ENCODE measurements at regions not wholly inside any gene's neighbourhood (a gene's known extent, or its start where the extent isn't known, plus 50 kb on each side); places are given as distances from the start of the nearest gene placed in this dataset.
A peak's percentile ranks its signal among the peaks of the same experiment; 100 is the strongest.
"Not testable (repeated sequence)": the region's sequence is repeated elsewhere in the genome, so short reads cannot be mapped to it uniquely, and the experiment has no call there.

DNA sequence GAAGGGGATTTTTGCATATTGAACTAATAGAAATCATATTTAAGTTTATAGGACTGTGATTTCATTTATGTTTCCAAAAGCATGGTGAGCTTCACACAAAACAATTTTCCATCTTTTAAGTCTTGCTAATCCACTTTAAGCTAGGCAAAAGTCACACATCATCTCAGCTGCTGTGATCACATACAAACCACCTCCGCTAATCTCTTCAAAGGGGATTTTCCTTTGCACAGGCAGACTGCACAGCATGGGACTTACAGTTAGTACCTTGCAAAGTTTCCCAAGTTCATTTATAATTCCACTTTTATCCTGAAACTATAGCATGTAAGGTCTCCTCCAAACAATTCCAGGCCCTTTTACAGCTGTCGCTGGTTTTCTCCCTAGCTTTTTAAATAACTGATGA, 225.1 kb upstream of the CNTN3 start:
- no peaks in the 10 kb centered on the region for H3K27me3 ChIP-seq (ENCODE audit: control insufficient read depth, insufficient read depth, low read length, poor library complexity, severe bottlenecking)
- no peak overlapping the region for H3K27ac ChIP-seq (ENCODE audit: low read depth, low read length)
- H3K36me3 Mint-ChIP-seq (ENCODE audit: low read depth): no peaks in the 10 kb centered on the region
- H3K4me3 Mint-ChIP-seq: no peak overlapping the region
- no peak overlapping the region for H3K9ac ChIP-seq (ENCODE audit: extremely low read depth, low read length, poor library complexity, severe bottlenecking)
- WGBS, 2 experiments (ENCODE audit: insufficient coverage in 1 of 2, insufficient read length in 1 of 2): 78 to 91% methylated on average over 2 of the region's 2 CpGs
- H3K4me1 ChIP-seq (ENCODE audit: control insufficient read depth, insufficient read depth, low read length): peaks cover 4% of the 10 kb centered on the region
- H3K27ac Mint-ChIP-seq: no peak overlapping the region
- TF ChIP-seq, protein P1, sequence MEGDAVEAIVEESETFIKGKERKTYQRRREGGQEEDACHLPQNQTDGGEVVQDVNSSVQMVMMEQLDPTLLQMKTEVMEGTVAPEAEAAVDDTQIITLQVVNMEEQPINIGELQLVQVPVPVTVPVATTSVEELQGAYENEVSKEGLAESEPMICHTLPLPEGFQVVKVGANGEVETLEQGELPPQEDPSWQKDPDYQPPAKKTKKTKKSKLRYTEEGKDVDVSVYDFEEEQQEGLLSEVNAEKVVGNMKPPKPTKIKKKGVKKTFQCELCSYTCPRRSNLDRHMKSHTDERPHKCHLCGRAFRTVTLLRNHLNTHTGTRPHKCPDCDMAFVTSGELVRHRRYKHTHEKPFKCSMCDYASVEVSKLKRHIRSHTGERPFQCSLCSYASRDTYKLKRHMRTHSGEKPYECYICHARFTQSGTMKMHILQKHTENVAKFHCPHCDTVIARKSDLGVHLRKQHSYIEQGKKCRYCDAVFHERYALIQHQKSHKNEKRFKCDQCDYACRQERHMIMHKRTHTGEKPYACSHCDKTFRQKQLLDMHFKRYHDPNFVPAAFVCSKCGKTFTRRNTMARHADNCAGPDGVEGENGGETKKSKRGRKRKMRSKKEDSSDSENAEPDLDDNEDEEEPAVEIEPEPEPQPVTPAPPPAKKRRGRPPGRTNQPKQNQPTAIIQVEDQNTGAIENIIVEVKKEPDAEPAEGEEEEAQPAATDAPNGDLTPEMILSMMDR (conservative IDR thresholded peaks at IDR 0.05): no peak
- no peaks in the 10 kb centered on the region for H3K36me3 ChIP-seq (ENCODE audit: control insufficient read depth, insufficient read depth, low read length)
- no peak overlapping the region for H3K4me3 ChIP-seq (ENCODE audit: low read length)
- H3K9me3 Mint-ChIP-seq: no peaks in the 10 kb centered on the region
- DNase-seq: no peak
- peaks cover 13% of the 10 kb centered on the region for H3K4me1 Mint-ChIP-seq
- H3K27me3 Mint-ChIP-seq (ENCODE audit: insufficient read depth): no peaks in the 10 kb centered on the region
- no peaks in the 10 kb centered on the region for H3K9me3 ChIP-seq (ENCODE audit: control insufficient read depth, low read length)

DNA sequence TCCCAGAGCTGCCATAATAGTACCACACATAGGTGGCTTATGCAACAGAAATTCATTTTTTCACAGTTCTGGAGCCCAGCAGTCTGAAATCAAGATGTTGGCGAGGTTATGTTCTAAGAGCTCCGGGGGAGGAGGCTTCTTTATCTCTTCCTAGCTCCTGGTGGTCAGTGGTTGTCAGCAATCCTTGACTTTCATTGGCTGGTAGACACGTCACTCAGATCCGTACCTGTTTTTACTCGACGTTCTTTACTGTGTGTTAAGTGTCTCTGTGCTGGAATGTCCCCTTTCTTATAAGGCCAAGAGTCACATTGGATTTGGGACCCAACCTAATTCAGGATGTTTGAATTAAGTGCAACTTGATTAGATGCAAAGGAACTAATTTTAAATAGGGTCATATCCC, 218.5 kb upstream of the CNTN3 start:
- Mint-ChIP-seq H3K27me3 (ENCODE audit: insufficient read depth) (no peaks in the 10 kb centered on the region), H3K4me3 (no peak overlapping the region), H3K27ac (no peak overlapping the region), H3K36me3 (ENCODE audit: low read depth) (no peaks in the 10 kb centered on the region), H3K4me1 (peaks cover 4% of the 10 kb centered on the region), H3K9me3 (no peaks in the 10 kb centered on the region)
- H3K27ac ChIP-seq (ENCODE audit: low read depth, low read length): no peak overlapping the region
- no peak overlapping the region for H3K4me3 ChIP-seq (ENCODE audit: low read length)
- H3K9me3 ChIP-seq (ENCODE audit: control insufficient read depth, low read length): no peaks in the 10 kb centered on the region
- H3K4me1 ChIP-seq (ENCODE audit: control insufficient read depth, insufficient read depth, low read length): no peaks in the 10 kb centered on the region
- WGBS, 2 experiments (ENCODE audit: insufficient coverage in 1 of 2, insufficient read length in 1 of 2): 86 to 100% methylated on average over 2 to 6 of the region's 6 CpGs
- H3K9ac ChIP-seq (ENCODE audit: extremely low read depth, low read length, poor library complexity, severe bottlenecking): no peak overlapping the region
- DNase-seq: no peak
- H3K27me3 ChIP-seq (ENCODE audit: control insufficient read depth, insufficient read depth, low read length, poor library complexity, severe bottlenecking): no peaks in the 10 kb centered on the region
- TF ChIP-seq, protein P1 (conservative IDR thresholded peaks at IDR 0.05): no peak
- no peaks in the 10 kb centered on the region for H3K36me3 ChIP-seq (ENCODE audit: control insufficient read depth, insufficient read depth, low read length)

DNA sequence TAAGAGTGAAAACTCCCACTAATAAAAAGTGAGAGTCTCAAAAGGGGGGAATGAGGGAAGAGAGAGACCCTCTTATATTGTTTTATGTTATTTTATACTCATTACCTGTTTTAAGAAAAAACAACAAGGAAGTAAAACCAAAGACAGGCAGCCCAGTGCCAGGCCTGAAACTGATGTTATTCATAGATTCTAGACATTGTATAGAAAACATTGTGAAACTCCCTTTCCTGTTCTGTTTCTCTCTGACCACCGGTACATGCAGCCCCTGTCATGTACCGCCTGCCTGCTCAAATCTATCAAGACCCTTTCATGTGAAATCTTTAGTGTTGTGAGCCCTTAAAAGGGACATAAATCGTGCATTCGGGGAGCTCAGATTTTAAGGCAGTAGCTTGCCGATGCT, 216.4 kb upstream of the CNTN3 start:
- H3K36me3 Mint-ChIP-seq (ENCODE audit: low read depth); H3K27ac Mint-ChIP-seq: not testable (repeated sequence)
- WGBS, 2 experiments (ENCODE audit: insufficient coverage in 1 of 2, insufficient read length in 1 of 2): 89 to 95% methylated on average over 5 of the region's 5 CpGs

DNA sequence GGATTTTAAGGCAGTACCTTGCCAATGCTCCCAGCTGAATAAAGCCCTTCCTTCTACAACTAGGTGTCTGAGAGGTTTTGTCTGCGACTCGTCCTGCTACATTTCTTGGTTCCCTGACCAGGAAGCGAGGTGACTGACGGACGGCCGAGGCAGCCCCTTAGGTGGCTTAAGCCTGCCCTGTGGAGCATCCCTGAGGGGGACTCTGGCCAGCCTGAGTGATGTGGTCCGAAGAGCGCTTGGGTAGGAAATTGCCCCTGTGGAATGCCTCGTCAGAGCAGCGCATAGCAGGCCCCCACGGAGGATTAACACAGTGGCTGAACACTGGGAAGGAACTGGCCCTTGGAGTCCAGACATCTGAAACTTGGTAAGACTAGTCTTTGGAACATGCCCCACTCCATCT, 210.9 kb upstream of the CNTN3 start:
- DNase-seq; H3K27me3 Mint-ChIP-seq (ENCODE audit: insufficient read depth); H3K4me3 ChIP-seq (ENCODE audit: low read length); H3K4me1 ChIP-seq (ENCODE audit: control insufficient read depth, insufficient read depth, low read length); H3K36me3 ChIP-seq (ENCODE audit: control insufficient read depth, insufficient read depth, low read length); H3K4me3 Mint-ChIP-seq; H3K9ac ChIP-seq (ENCODE audit: extremely low read depth, low read length, poor library complexity, severe bottlenecking); H3K27ac ChIP-seq (ENCODE audit: low read depth, low read length); H3K36me3 Mint-ChIP-seq (ENCODE audit: low read depth); H3K27me3 ChIP-seq (ENCODE audit: control insufficient read depth, insufficient read depth, low read length, poor library complexity, severe bottlenecking): not testable (repeated sequence)
- WGBS, 2 experiments (ENCODE audit: insufficient coverage in 1 of 2, insufficient read length in 1 of 2): 93 to 97% methylated on average over 9 to 11 of the region's 11 CpGs
- Mint-ChIP-seq H3K9me3 (peaks cover 32% of the 10 kb centered on the region), H3K4me1 (peaks cover 36% of the 10 kb centered on the region), H3K27ac (peak overlapping the region; percentile 91)
- peaks cover 14% of the 10 kb centered on the region for H3K9me3 ChIP-seq (ENCODE audit: control insufficient read depth, low read length)

More for the DNA sequence above, 216.4 kb upstream of the CNTN3 start:
- H3K4me3 Mint-ChIP-seq; H3K9ac ChIP-seq (ENCODE audit: extremely low read depth, low read length, poor library complexity, severe bottlenecking); H3K27ac ChIP-seq (ENCODE audit: low read depth, low read length); H3K9me3 ChIP-seq (ENCODE audit: control insufficient read depth, low read length); H3K36me3 ChIP-seq (ENCODE audit: control insufficient read depth, insufficient read depth, low read length); DNase-seq; H3K4me1 ChIP-seq (ENCODE audit: control insufficient read depth, insufficient read depth, low read length); H3K4me3 ChIP-seq (ENCODE audit: low read length); H3K27me3 ChIP-seq (ENCODE audit: control insufficient read depth, insufficient read depth, low read length, poor library complexity, severe bottlenecking); H3K27me3 Mint-ChIP-seq (ENCODE audit: insufficient read depth); H3K4me1 Mint-ChIP-seq; H3K9me3 Mint-ChIP-seq: not testable (repeated sequence)
